ENCODE measurements at regions not wholly inside any gene's neighbourhood (a gene's known extent, or its start where the extent isn't known, plus 50 kb on each side); places are given as distances from the start of the nearest gene placed in this dataset.

DNA sequence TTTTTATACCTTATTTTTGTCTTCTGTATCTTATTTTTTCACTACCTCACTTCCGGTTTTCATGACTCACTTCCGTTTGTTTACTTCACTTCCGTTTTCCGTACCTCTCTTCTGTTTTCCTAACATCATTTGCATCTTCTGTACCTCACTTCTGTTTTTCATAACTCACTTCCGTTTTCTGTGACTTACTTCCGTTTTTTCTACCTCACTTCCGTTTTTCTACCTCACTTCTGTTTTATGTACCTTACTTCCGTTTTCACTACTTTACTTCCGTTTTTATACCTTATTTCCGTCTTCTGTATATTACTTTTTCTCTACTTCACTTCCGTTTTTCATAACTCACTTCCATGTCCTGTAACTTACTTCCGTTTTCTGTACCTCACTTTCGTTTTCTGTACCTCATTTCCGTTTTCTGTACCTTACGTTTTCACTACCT lies 492.5 kb upstream of the AKR1E2 start:
- no peaks in the 10 kb centered on the region for H3K9me3 Mint-ChIP-seq
- H3K27ac Mint-ChIP-seq, result no peak overlapping the region
- Histone ChIP-seq H3K9me3 (ENCODE audit: control insufficient read depth, low read depth, low read length) (no peaks in the 10 kb centered on the region), H4K8ac (replicated peaks; ENCODE audit: insufficient read length, low read depth, low read length) (no peak overlapping the region), H4K91ac (ENCODE audit: insufficient read length, low read depth, low read length) (no peak overlapping the region), H3K4ac (ENCODE audit: low read depth, low read length) (no peak overlapping the region), H2BK20ac (ENCODE audit: low read depth, low read length, poor library complexity, severe bottlenecking) (no peak overlapping the region), H3K56ac (ENCODE audit: insufficient read length, low read depth, low read length) (no peak overlapping the region), H2BK120ac (ENCODE audit: low read depth, low read length, poor library complexity, severe bottlenecking) (no peak overlapping the region), H3K4me2 (ENCODE audit: insufficient read depth, insufficient read length, low read length) (no peak overlapping the region), H3K23ac (ENCODE audit: insufficient read length, low read depth, low read length) (no peak overlapping the region), H2BK12ac (ENCODE audit: insufficient read length, low read depth, low read length) (no peak overlapping the region), H3K79me1 (ENCODE audit: insufficient read depth, low read depth, low read length, poor library complexity, severe bottlenecking) (no peaks in the 10 kb centered on the region), H3K27me3 (ENCODE audit: insufficient read depth, low read length) (no peaks in the 10 kb centered on the region), H2BK5ac (ENCODE audit: insufficient read length, low read length) (no peak overlapping the region), H3K14ac (ENCODE audit: insufficient read depth, low read length) (no peak overlapping the region), H3K9ac (ENCODE audit: extremely low read depth, insufficient read length, low read length) (no peak overlapping the region), H4K5ac (ENCODE audit: insufficient read length, low read depth, low read length) (no peak overlapping the region), H3T11ph (ENCODE audit: low read length) (no peak overlapping the region), H4K20me1 (ENCODE audit: control insufficient read depth, insufficient read depth, insufficient read length) (no peaks in the 10 kb centered on the region), H3K23me2 (ENCODE audit: insufficient read length, low read depth, low read length, poor library complexity, severe bottlenecking) (no peaks in the 10 kb centered on the region), H3K27ac (ENCODE audit: insufficient read length, low read depth, low read length) (no peak overlapping the region), H3K79me2 (ENCODE audit: insufficient read depth, low read length) (no peaks in the 10 kb centered on the region), H2AK5ac (ENCODE audit: insufficient read length, low read length) (no peak overlapping the region), H3K4me1 (ENCODE audit: insufficient read depth, low read length) (peaks cover 6% of the 10 kb centered on the region; the same call in 1 of the 2 replicates), H2BK15ac (ENCODE audit: low read depth, low read length) (no peak overlapping the region), H2AFZ (ENCODE audit: low read length) (no peak overlapping the region), H3K18ac (ENCODE audit: insufficient read length, low read depth, low read length) (no peak overlapping the region)
- no peak overlapping the region for H3K4me3 Mint-ChIP-seq
- TF ChIP-seq, protein P1, sequence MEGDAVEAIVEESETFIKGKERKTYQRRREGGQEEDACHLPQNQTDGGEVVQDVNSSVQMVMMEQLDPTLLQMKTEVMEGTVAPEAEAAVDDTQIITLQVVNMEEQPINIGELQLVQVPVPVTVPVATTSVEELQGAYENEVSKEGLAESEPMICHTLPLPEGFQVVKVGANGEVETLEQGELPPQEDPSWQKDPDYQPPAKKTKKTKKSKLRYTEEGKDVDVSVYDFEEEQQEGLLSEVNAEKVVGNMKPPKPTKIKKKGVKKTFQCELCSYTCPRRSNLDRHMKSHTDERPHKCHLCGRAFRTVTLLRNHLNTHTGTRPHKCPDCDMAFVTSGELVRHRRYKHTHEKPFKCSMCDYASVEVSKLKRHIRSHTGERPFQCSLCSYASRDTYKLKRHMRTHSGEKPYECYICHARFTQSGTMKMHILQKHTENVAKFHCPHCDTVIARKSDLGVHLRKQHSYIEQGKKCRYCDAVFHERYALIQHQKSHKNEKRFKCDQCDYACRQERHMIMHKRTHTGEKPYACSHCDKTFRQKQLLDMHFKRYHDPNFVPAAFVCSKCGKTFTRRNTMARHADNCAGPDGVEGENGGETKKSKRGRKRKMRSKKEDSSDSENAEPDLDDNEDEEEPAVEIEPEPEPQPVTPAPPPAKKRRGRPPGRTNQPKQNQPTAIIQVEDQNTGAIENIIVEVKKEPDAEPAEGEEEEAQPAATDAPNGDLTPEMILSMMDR (conservative IDR thresholded peaks at IDR 0.05), result no peak
- no peaks in the 10 kb centered on the region for H3K36me3 Mint-ChIP-seq (ENCODE audit: insufficient read depth in 1 of 3, low read depth in 3 of 3)
- no peak for DNase-seq
- peaks cover 3 to 15% of the 10 kb centered on the region in 2 experiments; a peak in 3 of 4 replicates for H3K4me1 Mint-ChIP-seq
- WGBS (ENCODE audit: extremely low coverage, insufficient read length, low lambda C conversion rate), result 100% methylated on average over 12 of the region's 15 CpGs
- no peaks in the 10 kb centered on the region for H3K27me3 Mint-ChIP-seq (ENCODE audit: low read depth)
